Neuronal stem cell (in vitro differentiated cells): ENCODE measurements at regions not wholly inside any gene's neighbourhood (a gene's known extent, or its start where the extent isn't known, plus 50 kb on each side); places are given as distances from the start of the nearest gene placed in this dataset.
A peak's percentile ranks its signal among the peaks of the same experiment; 100 is the strongest.

Experiments used
- DNase-seq: peaks from one replicate; pipeline ENCODE4 v3.0.0-alpha.2; 2013; ENCODE audit warnings: low spot score
- H2AFZ ChIP-seq: one replicate; pipeline ENCODE4 v1.6.1; 2013; ENCODE audit warnings: mild to moderate bottlenecking, low read length, inconsistent platforms
- H2AK5ac ChIP-seq: 2 replicates; pipeline ENCODE4 v1.6.1; 2013; ENCODE audit warnings: low read depth, mild to moderate bottlenecking, inconsistent platforms, low read length, moderate library complexity, mixed read lengths
- H2BK120ac ChIP-seq: 2 replicates; pipeline ENCODE4 v1.6.1; 2013; ENCODE audit warnings: low read depth, mild to moderate bottlenecking, inconsistent platforms, low read length, moderate library complexity, mixed read lengths
- H2BK12ac ChIP-seq: one replicate; pipeline ENCODE4 v1.6.1; 2013; ENCODE audit warnings: low read length, inconsistent platforms
- H2BK15ac ChIP-seq: 2 replicates; pipeline ENCODE4 v1.6.1; 2013; ENCODE audit warnings: mild to moderate bottlenecking, low read length, inconsistent platforms, mixed read lengths
- H2BK5ac ChIP-seq: one replicate; pipeline ENCODE4 v1.6.1; 2013; ENCODE audit warnings: inconsistent platforms, mild to moderate bottlenecking, low read length, moderate library complexity
- H3K14ac ChIP-seq: one replicate; pipeline ENCODE4 v1.6.1; 2013; ENCODE audit warnings: low read length, inconsistent platforms
- H3K18ac ChIP-seq: 2 replicates; pipeline ENCODE4 v1.6.1; 2013; ENCODE audit warnings: low read length, inconsistent platforms
- H3K23ac ChIP-seq: 2 replicates; pipeline ENCODE4 v1.6.1; 2013; ENCODE audit warnings: low read depth, mild to moderate bottlenecking, mixed read lengths, low read length, inconsistent platforms; ENCODE audit not compliant: poor library complexity
- H3K27ac ChIP-seq: replicated peaks from 3 replicates; pipeline ENCODE4 v1.5.1; 2013; ENCODE audit warnings: low read length, inconsistent platforms
- H3K27me3 ChIP-seq, 3 experiments: 2 replicates each; pipeline ENCODE4 v1.6.1; 2013; ENCODE audit warnings: low read length in 3 of 3, mild to moderate bottlenecking in 2 of 3, inconsistent platforms in 1 of 3, low read depth in 1 of 3, mixed read lengths in 1 of 3, moderate library complexity in 1 of 3; ENCODE audit not compliant: control insufficient read depth in 3 of 3, insufficient read depth in 3 of 3
- H3K36me3 ChIP-seq, 2 donors: replicated peaks in 1 of 2; 2 replicates each; pipeline ENCODE4 v1.6.1; 2013; ENCODE audit warnings: low read length in 2 of 2; ENCODE audit not compliant: control insufficient read depth in 2 of 2, insufficient read depth in 2 of 2
- H3K4ac ChIP-seq: 2 replicates; pipeline ENCODE4 v1.6.1; 2013; ENCODE audit warnings: inconsistent platforms, mild to moderate bottlenecking, low read length, moderate library complexity
- H3K4me1 ChIP-seq, 2 donors: 1 replicate in 1 of 2; 2 replicates in 1 of 2; pipeline ENCODE4 v1.6.1; 2013; ENCODE audit warnings: low read length in 2 of 2, low read depth in 1 of 2; ENCODE audit not compliant: control insufficient read depth in 2 of 2, insufficient read depth in 1 of 2
- H3K4me2 ChIP-seq: one replicate; pipeline ENCODE4 v1.6.1; 2013; ENCODE audit warnings: mild to moderate bottlenecking, low read length, inconsistent platforms; ENCODE audit not compliant: insufficient read depth, poor library complexity, severe bottlenecking
- H3K4me3 ChIP-seq, 2 donors: 2 replicates each; pipeline ENCODE4 v1.5.1; 2013; ENCODE audit warnings: low read length in 2 of 2, mild to moderate bottlenecking in 2 of 2, inconsistent platforms in 1 of 2, moderate library complexity in 1 of 2
- H3K79me1 ChIP-seq: one replicate; pipeline ENCODE4 v1.6.1; 2013; ENCODE audit warnings: low read depth, mild to moderate bottlenecking, inconsistent platforms, low read length, moderate library complexity
- H3K9ac ChIP-seq: one replicate; pipeline ENCODE4 v1.6.1; 2013; ENCODE audit warnings: mild to moderate bottlenecking, low read depth, low read length, inconsistent platforms; ENCODE audit not compliant: poor library complexity
- H3K9me3 ChIP-seq, 2 donors: replicated peaks in 1 of 2; 2 replicates each; pipeline versions ENCODE3 to v1.6.1; 2013; ENCODE audit warnings: low read length in 2 of 2, mild to moderate bottlenecking in 2 of 2, inconsistent platforms in 1 of 2, low read depth in 1 of 2, mixed read lengths in 1 of 2, moderate library complexity in 1 of 2; ENCODE audit not compliant: control insufficient read depth in 2 of 2, insufficient read depth in 1 of 2
- H4K8ac ChIP-seq: one replicate; pipeline ENCODE4 v1.6.1; 2013; ENCODE audit warnings: low read depth, mild to moderate bottlenecking, inconsistent platforms, low read length, moderate library complexity
- H4K91ac ChIP-seq: one replicate; pipeline ENCODE4 v1.6.1; 2013; ENCODE audit warnings: low read length, low read depth, mild to moderate bottlenecking, inconsistent platforms; ENCODE audit not compliant: poor library complexity
- WGBS, 2 donors: extraction: QIAGEN DNeasy Blood & Tissue Kit; methylation state at CpG; one replicate each; pipeline ENCODE4 v1.1.7; 2013; ENCODE audit warnings: missing lambda C conversion rate in 2 of 2, mixed read lengths in 1 of 2; ENCODE audit not compliant: insufficient read length in 2 of 2, insufficient replicate concordance in 1 of 2; ENCODE audit errors: extremely low coverage in 2 of 2; 5-methylcytosine and 5-hydroxymethylcytosine counted together

GRCh38 chr12:131456301-131457027 lies 254.4 kb upstream of the SFSWAP start:
- Histone ChIP-seq H2BK15ac (peak overlapping the region; percentile 24), H2AFZ (no peak overlapping the region), H4K91ac (no peak overlapping the region), H2BK120ac (no peak overlapping the region), H3K27me3 (no peaks in the 10 kb centered on the region), H3K36me3 (no peaks in the 10 kb centered on the region), H2BK5ac (no peak overlapping the region), H3K4me1 (peaks cover 4 to 19% of the 10 kb centered on the region in 2 donors), H3K9ac (no peak overlapping the region), H2BK12ac (no peak overlapping the region), H3K9me3 (peaks cover 0 to 4% of the 10 kb centered on the region in 2 donors), H3K23ac (peak overlapping the region; percentile 73), H3K4me2 (no peak overlapping the region), H3K4ac (no peak overlapping the region), H3K18ac (peak overlapping the region; percentile 44), H3K79me1 (no peaks in the 10 kb centered on the region), H4K8ac (no peak overlapping the region), H2AK5ac (peak overlapping the region; percentile 35), H3K4me3 (no peak overlapping the region), H3K14ac (no peak overlapping the region), H3K27ac (no peak overlapping the region)
- no CpG with 5 or more reads among the region's 24 CpGs for WGBS, 2 donors
- DNase-seq: no peak

GRCh38 chr12:131457028-131457310 lies 253.9 kb upstream of the SFSWAP start:
- Histone ChIP-seq H3K18ac (no peak overlapping the region), H4K8ac (no peak overlapping the region), H3K4me3 (no peak overlapping the region), H2BK12ac (no peak overlapping the region), H2AK5ac (no peak overlapping the region), H3K79me1 (no peaks in the 10 kb centered on the region), H2BK120ac (no peak overlapping the region), H3K4me1 (peaks cover 4 to 19% of the 10 kb centered on the region in 2 donors), H4K91ac (no peak overlapping the region), H3K9me3 (peaks cover 0 to 4% of the 10 kb centered on the region in 2 donors), H3K27me3 (no peaks in the 10 kb centered on the region), H3K9ac (no peak overlapping the region), H3K14ac (no peak overlapping the region), H3K4me2 (no peak overlapping the region), H3K23ac (peak overlapping the region; percentile 73), H3K36me3 (no peaks in the 10 kb centered on the region), H2BK5ac (no peak overlapping the region), H3K27ac (no peak overlapping the region), H2BK15ac (no peak overlapping the region), H2AFZ (no peak overlapping the region), H3K4ac (no peak overlapping the region)
- no peak for DNase-seq
- WGBS, 2 donors: no CpG with 5 or more reads among the region's 15 CpGs

DNA sequence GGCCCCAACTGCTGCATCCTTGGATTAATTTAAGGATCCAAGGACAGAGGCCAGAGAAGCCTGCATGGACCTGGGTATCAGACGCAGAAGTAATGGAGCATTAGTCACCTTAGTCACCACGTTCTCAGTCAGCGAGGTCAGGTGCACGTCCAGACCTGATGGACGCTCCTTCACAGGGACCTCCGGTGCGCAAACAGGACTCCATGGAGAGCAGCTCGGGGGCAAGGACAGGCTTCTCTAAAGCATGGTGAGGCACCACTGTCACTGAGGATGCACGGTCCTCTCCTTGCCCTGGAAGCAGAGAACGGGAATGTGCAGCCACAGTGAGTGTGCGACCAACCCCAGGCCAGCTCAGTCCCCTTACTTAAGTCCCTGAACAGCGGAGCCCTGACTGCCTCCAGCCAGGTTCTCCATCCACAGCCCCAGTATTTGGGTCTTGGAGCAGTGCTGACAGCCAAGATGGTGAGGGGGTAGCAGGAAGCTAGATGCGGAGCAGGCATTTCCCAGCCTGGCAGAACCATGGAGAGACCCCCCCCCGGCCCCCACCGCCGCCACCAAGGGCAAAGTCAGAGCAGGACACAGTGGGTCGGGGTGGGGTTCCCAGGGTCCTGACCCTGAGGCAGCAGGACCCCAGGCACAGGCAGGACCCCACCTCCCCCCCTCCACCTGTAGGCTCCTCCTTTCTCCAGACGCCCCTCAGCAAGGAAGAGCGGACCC lies 253.4 kb upstream of the SFSWAP start:
- Histone ChIP-seq H2AK5ac (peak overlapping the region; percentile 34), H3K18ac (no peak overlapping the region), H3K79me1 (no peaks in the 10 kb centered on the region), H3K14ac (no peak overlapping the region), H2BK5ac (no peak overlapping the region), H2BK120ac (no peak overlapping the region), H4K91ac (no peak overlapping the region), H3K4me2 (no peak overlapping the region), H3K9ac (no peak overlapping the region), H3K36me3 (no peaks in the 10 kb centered on the region), H3K27ac (no peak overlapping the region), H3K4me3 (no peak overlapping the region), H3K27me3 (no peaks in the 10 kb centered on the region), H2AFZ (no peak overlapping the region), H4K8ac (no peak overlapping the region), H3K23ac (no peak overlapping the region), H2BK12ac (peak overlapping the region; percentile 2), H3K4ac (no peak overlapping the region), H3K4me1 (peaks cover 4 to 16% of the 10 kb centered on the region in 2 donors), H3K9me3 (peaks cover 0 to under 1% of the 10 kb centered on the region in 2 donors), H2BK15ac (no peak overlapping the region)
- WGBS, 2 donors: no CpG with 5 or more reads among the region's 19 CpGs
- no peak for DNase-seq

- peaks cover 4 to 16% of the 10 kb centered on the region in 2 donors for H3K4me1 ChIP-seq
- no peaks in the 10 kb centered on the region for H3K79me1 ChIP-seq
- H3K27ac ChIP-seq: no peak overlapping the region
- H3K23ac ChIP-seq: no peak overlapping the region
- no peaks in the 10 kb centered on the region for H3K36me3 ChIP-seq
- DNase-seq: no peak
- WGBS, 2 donors: no CpG with 5 or more reads among the region's 9 CpGs
- no peak overlapping the region for H3K14ac ChIP-seq
- no peak overlapping the region for H3K9ac ChIP-seq
- H2BK12ac ChIP-seq: no peak overlapping the region
- no peak overlapping the region for H4K8ac ChIP-seq
- no peak overlapping the region for H2BK5ac ChIP-seq
- no peak overlapping the region for H4K91ac ChIP-seq
- no peak overlapping the region for H3K18ac ChIP-seq
- H3K4me2 ChIP-seq: no peak overlapping the region
- H2BK15ac ChIP-seq: no peak overlapping the region
- no peak overlapping the region for H2BK120ac ChIP-seq
- H3K4me3 ChIP-seq: no peak overlapping the region
- H3K27me3 ChIP-seq: no peaks in the 10 kb centered on the region
- H2AK5ac ChIP-seq: peak overlapping the region; percentile 34
- H2AFZ ChIP-seq: no peak overlapping the region
- H3K9me3 ChIP-seq: no peaks in the 10 kb centered on the region
- no peak overlapping the region for H3K4ac ChIP-seq
Observed at GRCh38 chr12:131458048-131458374, 252.9 kb upstream of the SFSWAP start.
